HG03095 (cell line): ENCODE measurements at regions not wholly inside any gene's neighbourhood (a gene's known extent, or its start where the extent isn't known, plus 50 kb on each side); places are given as distances from the start of the nearest gene placed in this dataset.
"Not testable (repeated sequence)": the region's sequence is repeated elsewhere in the genome, so short reads cannot be mapped to it uniquely, and the experiment has no call there.

Experiments
- ATAC-seq: cut with Tn5 transposase; IDR thresholded peaks from one replicate; pipeline ENCODE4 v1.9.1; 2021; ENCODE audit warnings: moderate library complexity; ENCODE audit not compliant: unreplicated experiment

GRCh38 chr2:217604527-217605194 is 398.1 kb downstream of the TNS1 start:
- ATAC-seq, result no peak

GRCh38 chr2:217601601-217602000 is 401.2 kb downstream of the TNS1 start:
- ATAC-seq, result no peak

- ATAC-seq, result no peak
Observed at GRCh38 chr2:217599906-217600305, 402.9 kb downstream of the TNS1 start.

DNA sequence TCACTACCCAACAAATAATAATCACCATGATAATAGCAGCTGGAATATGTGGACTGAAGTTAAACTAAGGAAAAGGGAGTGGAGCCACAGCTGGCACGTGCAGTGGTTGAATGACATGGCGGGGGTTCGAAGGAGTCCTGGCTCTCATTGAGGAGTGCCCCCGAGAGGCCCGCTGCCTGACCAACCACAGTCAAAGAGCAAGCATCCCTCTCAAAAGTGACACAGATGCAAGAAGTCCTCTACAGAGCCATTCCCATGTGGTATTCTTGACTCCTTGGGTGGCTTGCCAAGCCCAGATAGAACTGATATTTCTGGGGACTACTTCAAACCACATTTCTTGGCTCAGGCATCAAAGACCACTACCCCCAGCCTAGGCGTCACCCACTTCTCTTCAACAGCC is 405.1 kb downstream of the TNS1 start:
- ATAC-seq, result no peak

GRCh38 chr2:217597145-217597544 is 405.6 kb downstream of the TNS1 start:
- no peak for ATAC-seq

DNA sequence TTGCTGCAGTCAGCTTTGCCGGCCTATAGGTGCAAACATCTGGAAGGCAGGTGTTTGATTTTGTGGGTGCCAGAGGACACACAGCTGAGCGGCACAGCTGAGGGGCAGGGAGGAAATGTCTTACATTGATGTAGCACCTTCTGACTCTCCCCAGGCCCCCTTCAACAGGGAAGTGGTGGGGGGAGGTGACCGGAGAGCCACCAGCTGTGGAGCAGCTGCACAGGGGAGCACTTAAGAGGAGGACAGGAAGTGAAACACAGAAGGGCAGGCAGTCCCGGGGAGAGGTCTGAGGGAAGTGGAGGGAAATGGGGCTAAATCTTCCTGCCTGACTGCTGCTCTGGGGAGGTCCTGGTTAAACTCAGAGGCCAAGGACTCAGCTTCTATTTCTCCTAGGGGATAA is 409.1 kb downstream of the TNS1 start:
- no peak for ATAC-seq

GRCh38 chr2:217588266-217588665 is 414.5 kb downstream of the TNS1 start:
- no peak for ATAC-seq

GRCh38 chr2:217585362-217585761 is 417.4 kb downstream of the TNS1 start:
- ATAC-seq, result no peak

- ATAC-seq, result not testable (repeated sequence)
Observed at GRCh38 chr2:217580407-217580806, 422.4 kb downstream of the TNS1 start.

DNA sequence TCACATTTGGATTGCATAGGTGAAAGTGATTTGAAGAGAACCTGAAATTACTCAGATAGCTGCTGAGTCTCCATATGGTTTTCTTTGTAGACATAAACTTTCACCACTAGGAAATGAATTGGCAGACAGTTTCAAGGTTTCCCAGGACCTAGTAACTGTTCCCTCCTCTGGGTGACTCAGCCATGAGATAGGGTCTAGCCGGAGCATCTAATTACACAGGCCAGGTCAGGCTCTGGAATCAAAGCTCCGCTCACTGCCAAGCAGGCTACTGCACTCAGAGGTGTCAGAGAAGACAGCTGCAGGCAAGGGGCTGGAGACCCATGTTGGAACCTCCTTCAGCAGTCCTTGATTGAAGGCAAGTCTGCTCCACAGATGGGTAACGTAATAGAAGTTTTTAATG is 429.2 kb downstream of the TNS1 start:
- ATAC-seq, result no peak

GRCh38 chr2:217570394-217570793 is 432.4 kb downstream of the TNS1 start:
- ATAC-seq, result no peak

- ATAC-seq, result no peak
Observed at GRCh38 chr2:217568289-217568971, 434.4 kb downstream of the TNS1 start.

DNA sequence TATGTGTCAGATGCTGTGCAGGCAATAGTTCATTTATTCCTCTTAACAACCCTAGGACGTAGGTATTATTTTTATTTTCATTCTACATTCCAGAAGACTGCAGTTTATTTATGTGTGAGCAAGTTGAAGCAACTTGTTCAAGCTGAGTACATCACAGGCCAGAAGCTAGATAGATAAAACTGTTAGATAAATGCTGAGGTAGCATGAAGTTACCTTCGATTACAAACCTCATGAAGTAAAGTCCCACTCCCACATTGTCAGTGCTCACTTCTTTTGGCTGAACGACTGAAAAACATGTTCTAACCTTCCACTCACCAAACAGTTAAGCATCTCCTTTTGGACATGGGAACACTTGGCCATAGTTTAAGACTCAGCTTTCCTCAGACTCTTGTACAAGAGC is 439.2 kb downstream of the TNS1 start:
- ATAC-seq, result no peak

GRCh38 chr2:217562871-217563480 is 439.8 kb downstream of the TNS1 start:
- no peak for ATAC-seq

DNA sequence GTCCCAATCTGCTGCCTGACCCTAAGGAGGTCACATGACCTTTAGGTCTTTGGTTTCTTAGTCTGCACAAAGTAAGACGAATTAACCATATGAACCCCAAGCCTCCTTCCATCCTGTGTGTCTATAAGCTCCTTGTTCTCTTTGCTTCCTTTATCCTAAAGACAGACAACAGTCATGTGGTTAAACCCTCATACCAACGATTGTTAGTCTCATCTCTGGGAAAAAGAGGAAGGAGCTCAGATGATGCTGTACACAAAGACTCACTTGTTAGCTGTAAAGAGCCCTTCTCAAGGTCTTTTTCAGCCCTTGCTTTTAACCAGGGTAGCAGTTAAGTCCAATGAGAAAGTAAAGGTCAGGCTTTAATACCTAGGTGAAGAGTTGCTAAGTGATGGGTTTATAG is 443.7 kb downstream of the TNS1 start:
- no peak for ATAC-seq

- ATAC-seq, result no peak
Observed at GRCh38 chr2:217555081-217555876, 447.5 kb downstream of the TNS1 start.

DNA sequence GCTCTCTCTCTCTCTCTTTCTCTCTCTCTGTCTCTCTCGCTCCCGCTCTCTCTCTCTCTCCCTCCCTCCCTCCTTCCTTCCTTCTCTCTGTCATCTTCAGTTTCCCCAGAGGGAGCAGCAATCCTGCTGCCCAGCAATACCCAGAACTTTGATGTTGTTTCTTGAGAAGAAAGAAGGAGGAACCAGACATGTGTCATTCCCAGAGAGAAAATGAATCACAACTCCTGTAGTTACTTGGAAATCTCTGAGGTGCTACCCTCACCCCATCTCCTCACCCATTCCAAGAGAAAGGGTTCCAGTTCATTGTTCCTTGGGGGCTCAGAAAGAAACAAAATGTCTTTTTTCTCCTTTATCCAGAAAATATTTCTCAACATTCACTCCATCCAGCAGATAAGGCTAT is 449.1 kb downstream of the TNS1 start:
- no peak for ATAC-seq

- no peak for ATAC-seq
Observed at GRCh38 chr2:217553202-217553601, 449.6 kb downstream of the TNS1 start.

DNA sequence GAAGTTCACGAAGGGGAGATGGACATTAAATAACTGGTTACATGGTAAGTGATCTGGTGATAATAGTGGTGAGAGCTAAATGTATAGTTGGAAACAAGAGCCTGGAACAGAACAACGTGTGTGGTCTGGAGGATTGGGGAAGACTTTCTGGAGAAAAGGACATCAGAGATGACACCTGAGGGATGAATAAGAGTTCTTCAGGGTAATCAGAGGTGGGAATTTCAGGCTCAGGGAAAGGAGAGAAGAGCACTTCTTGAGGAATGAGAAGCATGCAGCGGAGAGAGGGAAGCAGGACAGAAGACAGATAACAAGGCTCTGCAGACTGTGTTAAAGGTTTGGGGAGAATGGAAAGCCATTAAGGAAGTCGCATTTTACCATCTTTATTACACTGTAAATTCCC is 450.7 kb downstream of the TNS1 start:
- no peak for ATAC-seq

- no peak for ATAC-seq
Observed at GRCh38 chr2:217551252-217551899, 451.4 kb downstream of the TNS1 start.

- ATAC-seq, result no peak
Observed at GRCh38 chr2:217539126-217539525, 463.7 kb downstream of the TNS1 start.
